ENCODE measurements at regions not wholly inside any gene's neighbourhood (a gene's known extent, or its start where the extent isn't known, plus 50 kb on each side); places are given as distances from the start of the nearest gene placed in this dataset.

- H3K4me1 ChIP-seq, result peaks cover 6% of the 10 kb centered on the region; the same call in 1 of the 2 replicates
- in situ Hi-C loops (cut with MboI; ENCODE audit: low sequenced_read_pairs), result no loop called here
- H3K27me3 ChIP-seq (ENCODE audit: low read depth), result no peaks in the 10 kb centered on the region
- no peak for DNase-seq (ENCODE audit: low spot score in 2 of 2)
- no peaks in the 10 kb centered on the region for H3K9me3 ChIP-seq
- H3K36me3 ChIP-seq (replicated peaks), result no peaks in the 10 kb centered on the region
- no peak overlapping the region for H3K4me3 ChIP-seq
These were observed 89.4 kb upstream of the TNFAIP3 start for GRCh38 chr6:137777687-137778075.

- Histone ChIP-seq H3K4me1 (peaks cover 6% of the 10 kb centered on the region; the same call in 1 of the 2 replicates), H3K9me3 (no peaks in the 10 kb centered on the region), H3K36me3 (replicated peaks) (no peaks in the 10 kb centered on the region), H3K4me3 (no peak overlapping the region), H3K27me3 (ENCODE audit: low read depth) (no peaks in the 10 kb centered on the region)
- in situ Hi-C loops (cut with MboI; ENCODE audit: low sequenced_read_pairs), result no loop called here
- no peak for DNase-seq (ENCODE audit: low spot score in 2 of 2)
These were observed 87.1 kb upstream of the TNFAIP3 start for GRCh38 chr6:137779982-137780381.

GRCh38 chr6:137780447-137781034 lies 86.5 kb upstream of the TNFAIP3 start:
- no peaks in the 10 kb centered on the region for H3K9me3 ChIP-seq
- no peak for DNase-seq (ENCODE audit: low spot score in 2 of 2)
- H3K4me3 ChIP-seq, result no peak overlapping the region
- in situ Hi-C loops (cut with MboI; ENCODE audit: low sequenced_read_pairs), result no loop called here
- H3K36me3 ChIP-seq (replicated peaks), result no peaks in the 10 kb centered on the region
- no peaks in the 10 kb centered on the region for H3K27me3 ChIP-seq (ENCODE audit: low read depth)
- H3K4me1 ChIP-seq, result peaks cover 6% of the 10 kb centered on the region; the same call in 1 of the 2 replicates

GRCh38 chr6:137781639-137782038 lies 85.4 kb upstream of the TNFAIP3 start:
- Histone ChIP-seq H3K4me1 (peaks cover 2% of the 10 kb centered on the region; the same call in 1 of the 2 replicates), H3K36me3 (replicated peaks) (no peaks in the 10 kb centered on the region), H3K27me3 (ENCODE audit: low read depth) (no peaks in the 10 kb centered on the region), H3K4me3 (no peak overlapping the region), H3K9me3 (no peaks in the 10 kb centered on the region)
- DNase-seq (ENCODE audit: low spot score in 2 of 2), result no peak
- in situ Hi-C loops (cut with MboI; ENCODE audit: low sequenced_read_pairs), result no loop called here

- Histone ChIP-seq H3K36me3 (replicated peaks) (no peaks in the 10 kb centered on the region), H3K9me3 (no peaks in the 10 kb centered on the region), H3K27me3 (ENCODE audit: low read depth) (no peaks in the 10 kb centered on the region), H3K4me1 (no peaks in the 10 kb centered on the region), H3K4me3 (no peak overlapping the region)
- no peak for DNase-seq (ENCODE audit: low spot score in 2 of 2)
- in situ Hi-C loops (cut with MboI; ENCODE audit: low sequenced_read_pairs), result no loop called here
These were observed 84.7 kb upstream of the TNFAIP3 start for GRCh38 chr6:137782166-137783039.

- in situ Hi-C loops (cut with MboI; ENCODE audit: low sequenced_read_pairs), result no loop called here
- Histone ChIP-seq H3K27me3 (ENCODE audit: low read depth) (no peaks in the 10 kb centered on the region), H3K36me3 (replicated peaks) (no peaks in the 10 kb centered on the region), H3K4me3 (no peak overlapping the region), H3K4me1 (no peaks in the 10 kb centered on the region), H3K9me3 (no peaks in the 10 kb centered on the region)
- no peak for DNase-seq (ENCODE audit: low spot score in 2 of 2)
These were observed 83.3 kb upstream of the TNFAIP3 start for GRCh38 chr6:137783710-137784109.

GRCh38 chr6:137784583-137784982 lies 82.5 kb upstream of the TNFAIP3 start:
- Histone ChIP-seq H3K4me1 (no peaks in the 10 kb centered on the region), H3K36me3 (replicated peaks) (no peaks in the 10 kb centered on the region), H3K4me3 (no peak overlapping the region), H3K27me3 (ENCODE audit: low read depth) (no peaks in the 10 kb centered on the region), H3K9me3 (no peaks in the 10 kb centered on the region)
- no peak for DNase-seq (ENCODE audit: low spot score in 2 of 2)
- in situ Hi-C loops (cut with MboI; ENCODE audit: low sequenced_read_pairs), result no loop called here

- H3K9me3 ChIP-seq, result no peaks in the 10 kb centered on the region
These were observed 80.0 kb upstream of the TNFAIP3 start for GRCh38 chr6:137787016-137787415.

GRCh38 chr6:137788248-137788647 lies 78.8 kb upstream of the TNFAIP3 start:
- H3K4me3 ChIP-seq, result no peak overlapping the region
- no peaks in the 10 kb centered on the region for H3K4me1 ChIP-seq
- H3K9me3 ChIP-seq, result no peaks in the 10 kb centered on the region
- no peak for DNase-seq (ENCODE audit: low spot score in 2 of 2)
- no peaks in the 10 kb centered on the region for H3K27me3 ChIP-seq (ENCODE audit: low read depth)
- no peaks in the 10 kb centered on the region for H3K36me3 ChIP-seq (replicated peaks)
- in situ Hi-C loops (cut with MboI; ENCODE audit: low sequenced_read_pairs), result no loop called here

More at GRCh38 chr6:137787016-137787415, 80.0 kb upstream of the TNFAIP3 start:
- in situ Hi-C loops (cut with MboI; ENCODE audit: low sequenced_read_pairs), result no loop called here
- DNase-seq (ENCODE audit: low spot score in 2 of 2), result no peak
- Histone ChIP-seq H3K4me3 (no peak overlapping the region), H3K4me1 (no peaks in the 10 kb centered on the region), H3K27me3 (ENCODE audit: low read depth) (no peaks in the 10 kb centered on the region), H3K36me3 (replicated peaks) (no peaks in the 10 kb centered on the region)

- peaks cover 13% of the 10 kb centered on the region; the same call in 1 of the 2 replicates for H3K4me1 ChIP-seq
- H3K27me3 ChIP-seq (ENCODE audit: low read depth), result no peaks in the 10 kb centered on the region
- no peaks in the 10 kb centered on the region for H3K36me3 ChIP-seq (replicated peaks)
- no peak overlapping the region for H3K4me3 ChIP-seq
- DNase-seq (ENCODE audit: low spot score in 2 of 2), result no peak
- in situ Hi-C loops (cut with MboI; ENCODE audit: low sequenced_read_pairs), result no loop called here
- H3K9me3 ChIP-seq, result no peaks in the 10 kb centered on the region
These were observed 75.5 kb upstream of the TNFAIP3 start for GRCh38 chr6:137791281-137792159.

GRCh38 chr6:137792160-137793033 lies 74.7 kb upstream of the TNFAIP3 start:
- in situ Hi-C loops (cut with MboI; ENCODE audit: low sequenced_read_pairs), result no loop called here
- Histone ChIP-seq H3K4me1 (peaks cover 13% of the 10 kb centered on the region; the same call in 1 of the 2 replicates), H3K4me3 (no peak overlapping the region), H3K36me3 (replicated peaks) (no peaks in the 10 kb centered on the region), H3K9me3 (no peaks in the 10 kb centered on the region), H3K27me3 (ENCODE audit: low read depth) (no peaks in the 10 kb centered on the region)
- DNase-seq (ENCODE audit: low spot score in 2 of 2), result no peak

- in situ Hi-C loops (cut with MboI; ENCODE audit: low sequenced_read_pairs), result no loop called here
- no peak for DNase-seq (ENCODE audit: low spot score in 2 of 2)
- H3K4me3 ChIP-seq, result no peak overlapping the region
- no peaks in the 10 kb centered on the region for H3K27me3 ChIP-seq (ENCODE audit: low read depth)
- H3K9me3 ChIP-seq, result no peaks in the 10 kb centered on the region
- peaks cover 13% of the 10 kb centered on the region; the same call in 1 of the 2 replicates for H3K4me1 ChIP-seq
- no peaks in the 10 kb centered on the region for H3K36me3 ChIP-seq (replicated peaks)
These were observed 73.1 kb upstream of the TNFAIP3 start for GRCh38 chr6:137793805-137794515.
